GM21786 (cell line): ENCODE measurements at regions not wholly inside any gene's neighbourhood (a gene's known extent, or its start where the extent isn't known, plus 50 kb on each side); places are given as distances from the start of the nearest gene placed in this dataset.

Source experiments
- ATAC-seq: cut with Tn5 transposase; IDR thresholded peaks from one replicate; pipeline ENCODE4 v1.9.1; 2021; ENCODE audit not compliant: unreplicated experiment

- no peak for ATAC-seq
Observed at GRCh38 chr10:110373857-110374654, 69.3 kb upstream of the SMNDC1 start.

GRCh38 chr10:110375121-110375520, 70.4 kb upstream of the SMNDC1 start:
- ATAC-seq: no peak

- no peak for ATAC-seq
Observed at GRCh38 chr10:110376021-110376766, 71.5 kb upstream of the SMNDC1 start.

- no peak for ATAC-seq
Observed at GRCh38 chr10:110376767-110377160, 72.0 kb upstream of the SMNDC1 start.

- ATAC-seq: no peak
Observed at GRCh38 chr10:110378006-110378405, 73.3 kb upstream of the SMNDC1 start.

- no peak for ATAC-seq
Observed at GRCh38 chr10:110378533-110379108, 73.9 kb upstream of the SMNDC1 start.

- ATAC-seq: no peak
Observed at GRCh38 chr10:110379831-110380230, 75.1 kb upstream of the SMNDC1 start.

GRCh38 chr10:110380293-110380692, 75.6 kb upstream of the SMNDC1 start:
- ATAC-seq: no peak

- no peak for ATAC-seq
Observed at GRCh38 chr10:110382695-110383094, 78.0 kb upstream of the SMNDC1 start.

- no peak for ATAC-seq
Observed at GRCh38 chr10:110387617-110387982, 82.9 kb upstream of the SMNDC1 start.

GRCh38 chr10:110387983-110388686, 83.4 kb upstream of the SMNDC1 start:
- peak; percentile 82 for ATAC-seq

GRCh38 chr10:110388687-110389052, 84.0 kb upstream of the SMNDC1 start:
- ATAC-seq: no peak

- ATAC-seq: no peak
Observed at GRCh38 chr10:110389255-110389654, 84.5 kb upstream of the SMNDC1 start.

- no peak for ATAC-seq
Observed at GRCh38 chr10:110391541-110391940, 86.8 kb upstream of the SMNDC1 start.

- ATAC-seq: no peak
Observed at GRCh38 chr10:110392121-110392520, 87.4 kb upstream of the SMNDC1 start.

- no peak for ATAC-seq
Observed at GRCh38 chr10:110392868-110393740, 88.4 kb upstream of the SMNDC1 start.

GRCh38 chr10:110393866-110394265, 89.1 kb upstream of the SMNDC1 start:
- no peak for ATAC-seq

GRCh38 chr10:110394296-110394695, 89.6 kb upstream of the SMNDC1 start:
- no peak for ATAC-seq

GRCh38 chr10:110394898-110395297, 90.2 kb upstream of the SMNDC1 start:
- no peak for ATAC-seq
